Activated CD4-positive, CD25-positive, alpha-beta regulatory T cell (primary cell): ENCODE measurements at regions not wholly inside any gene's neighbourhood (a gene's known extent, or its start where the extent isn't known, plus 50 kb on each side); places are given as distances from the start of the nearest gene placed in this dataset.

Source experiments
- DNase-seq, 4 experiments: peaks; one replicate each; lab custom pipeline; 2025; lab: John Stamatoyannopoulos, UW

GRCh38 chr7:22962775-22963350 lies 51.1 kb downstream of the HYCC1 start:
- DNase-seq = no peak

GRCh38 chr7:22958742-22959141 lies 55.2 kb downstream of the HYCC1 start:
- no peak for DNase-seq

GRCh38 chr7:22954251-22954650 lies 59.7 kb downstream of the HYCC1 start:
- no peak for DNase-seq

- DNase-seq = no peak
Measured at GRCh38 chr7:22952306-22953015, 61.5 kb downstream of the HYCC1 start.

DNA sequence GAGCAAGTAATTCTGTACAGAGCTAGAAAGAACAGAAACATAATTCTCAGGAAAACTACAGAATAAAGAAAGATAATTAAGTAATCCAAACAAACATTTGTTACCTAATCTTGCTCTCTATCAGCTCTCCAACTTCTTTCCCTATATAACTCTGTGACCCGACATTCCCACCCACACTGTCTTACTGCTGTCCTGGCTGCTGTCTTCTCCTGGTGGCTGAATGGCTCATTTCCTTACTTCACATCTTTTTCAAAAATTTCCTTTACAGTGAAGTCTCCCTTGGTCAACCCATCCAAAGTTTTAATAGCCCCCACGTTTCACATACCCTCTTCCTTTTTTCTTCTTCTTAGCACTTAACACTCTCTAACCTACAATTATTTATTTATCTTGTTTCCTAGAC lies 64.0 kb downstream of the HYCC1 start:
- no peak for DNase-seq

- DNase-seq = no peak
Measured at GRCh38 chr7:22949221-22949620, 64.7 kb downstream of the HYCC1 start.

GRCh38 chr7:22948770-22949169 lies 65.2 kb downstream of the HYCC1 start:
- no peak for DNase-seq

- DNase-seq = no peak
Measured at GRCh38 chr7:22945584-22945983, 68.3 kb downstream of the HYCC1 start.

DNA sequence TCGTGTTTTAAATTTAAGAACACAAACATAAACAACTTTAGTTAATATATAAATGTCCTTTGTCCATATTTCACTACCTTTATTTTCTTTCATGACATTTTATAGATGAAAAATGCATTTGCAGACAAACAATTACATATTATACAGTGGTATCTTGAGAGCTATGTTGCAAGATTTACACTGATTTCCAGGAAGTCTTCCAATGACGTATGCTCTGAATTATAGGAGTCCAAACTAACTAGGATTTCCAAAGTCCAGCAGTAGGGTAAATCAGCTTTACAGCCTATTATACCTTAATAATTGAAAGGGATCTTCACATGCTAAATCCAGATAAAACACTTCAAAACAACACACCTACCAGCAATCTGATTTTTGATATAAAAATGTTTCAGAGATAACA lies 69.4 kb downstream of the HYCC1 start:
- DNase-seq = no peak

GRCh38 chr7:22944022-22944421 lies 69.9 kb downstream of the HYCC1 start:
- DNase-seq = no peak

- DNase-seq = no peak
Measured at GRCh38 chr7:22942191-22942590, 71.7 kb downstream of the HYCC1 start.

- no peak for DNase-seq
Measured at GRCh38 chr7:22939842-22940241, 74.1 kb downstream of the HYCC1 start.

- no peak for DNase-seq
Measured at GRCh38 chr7:22937946-22938345, 76.0 kb downstream of the HYCC1 start.

DNA sequence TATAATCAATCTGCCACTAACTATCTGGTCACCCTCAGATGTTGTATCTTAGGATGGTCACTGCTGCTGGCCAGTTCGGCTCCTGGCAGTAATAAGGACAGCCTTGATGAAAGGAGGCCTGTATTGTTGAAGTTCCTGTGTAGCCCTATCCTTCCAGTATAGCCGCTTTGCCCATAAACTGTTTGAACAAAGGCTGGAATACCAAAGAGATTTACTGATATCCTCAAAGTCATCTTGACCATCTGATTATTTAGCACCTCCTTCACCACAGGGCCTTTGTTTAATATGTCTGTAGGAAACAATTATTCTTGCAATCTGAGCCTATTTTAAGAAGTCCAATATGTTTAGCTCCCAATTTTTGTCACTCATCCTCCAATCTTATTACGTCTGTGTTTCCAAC lies 77.7 kb downstream of the HYCC1 start:
- DNase-seq = no peak

DNA sequence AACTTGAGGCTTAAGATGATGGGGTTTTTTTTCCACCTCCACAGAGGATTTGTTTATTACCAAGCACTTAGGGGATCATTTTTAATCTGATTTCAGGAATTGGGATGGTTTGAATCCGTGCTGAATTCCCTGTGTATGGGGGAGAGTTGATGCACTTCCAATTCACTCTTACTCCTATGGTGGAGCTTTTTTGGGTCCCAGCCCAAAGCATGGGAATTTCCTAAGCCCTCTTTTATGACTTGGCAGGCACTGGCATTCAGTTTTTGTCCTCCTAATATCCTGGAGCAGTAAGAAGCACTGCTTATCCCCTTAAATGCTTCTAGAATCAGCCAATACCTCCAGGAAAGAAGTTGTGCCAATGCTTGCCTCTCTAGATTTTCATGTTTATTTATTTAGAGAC lies 78.7 kb downstream of the HYCC1 start:
- DNase-seq = no peak

DNA sequence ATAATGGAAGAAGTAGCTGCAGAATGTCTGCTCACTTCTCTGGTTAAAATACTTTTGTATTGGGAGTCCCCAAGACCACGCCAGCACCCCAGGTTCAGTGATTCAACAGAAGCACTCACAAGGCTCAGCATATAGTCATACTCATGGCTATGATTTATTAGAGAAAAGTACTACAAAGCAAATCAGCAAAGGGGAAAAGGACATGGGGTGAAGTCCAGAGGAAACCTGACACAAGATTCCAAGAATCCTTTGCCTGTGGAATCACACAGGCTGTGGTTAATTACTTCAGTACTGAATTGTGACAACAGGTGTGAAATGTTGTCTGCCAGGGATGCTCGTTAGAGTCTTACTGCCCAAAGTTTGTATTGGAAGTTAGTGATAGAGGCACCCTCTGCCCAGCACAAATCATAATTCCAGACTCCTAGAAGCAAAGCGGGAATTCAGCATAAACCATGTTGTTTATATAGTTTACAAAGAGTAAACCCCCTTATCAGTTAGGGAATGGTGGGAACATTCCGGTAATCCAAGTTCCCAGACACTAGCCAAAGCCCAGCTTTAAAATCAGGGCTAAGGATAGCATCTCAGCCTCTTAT lies 79.4 kb downstream of the HYCC1 start:
- DNase-seq = no peak

- no peak for DNase-seq
Measured at GRCh38 chr7:22934023-22934422, 79.9 kb downstream of the HYCC1 start.

DNA sequence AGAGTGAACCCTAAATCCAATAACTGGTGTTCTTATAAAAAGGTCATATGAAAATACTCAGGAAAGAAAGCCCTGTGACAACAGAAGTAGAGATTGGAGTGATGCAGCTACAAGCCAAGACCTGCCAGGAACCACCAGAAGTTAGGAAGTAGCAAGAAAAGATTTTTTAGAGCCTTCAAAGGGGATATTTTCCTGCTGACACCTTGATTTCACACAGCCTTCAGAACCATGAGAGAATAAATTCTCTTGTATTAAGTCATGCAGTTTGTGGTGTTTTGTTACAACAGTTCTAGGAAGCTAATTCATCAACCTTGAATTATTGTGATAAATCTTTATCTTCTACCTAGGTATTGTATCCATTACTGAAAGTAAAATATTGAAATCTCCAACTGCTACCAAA lies 81.0 kb downstream of the HYCC1 start:
- no peak for DNase-seq

- DNase-seq = no peak
Measured at GRCh38 chr7:22931011-22931410, 82.9 kb downstream of the HYCC1 start.

DNA sequence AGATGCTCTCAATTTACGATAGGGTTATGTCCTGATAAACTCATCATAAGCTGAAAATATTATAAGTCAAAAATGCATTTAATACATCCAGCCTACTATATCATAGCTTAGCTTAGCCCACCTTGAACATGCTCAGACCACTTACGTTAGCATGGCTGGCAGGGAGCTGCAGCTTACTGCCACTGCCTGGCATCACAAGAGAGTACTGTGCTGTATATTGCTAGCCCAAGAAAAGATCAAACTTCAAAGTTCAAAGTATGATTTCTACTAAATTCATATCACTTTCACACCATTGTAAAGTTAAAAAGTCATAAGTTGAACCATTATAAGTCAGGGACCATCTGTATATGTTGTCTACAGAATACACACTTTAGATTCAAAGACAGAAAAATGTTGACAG lies 91.6 kb downstream of the HYCC1 start:
- DNase-seq = no peak

GRCh38 chr7:22921386-22922086 lies 92.4 kb downstream of the HYCC1 start:
- no peak for DNase-seq

GRCh38 chr7:22920672-22921071 lies 93.3 kb downstream of the HYCC1 start:
- no peak for DNase-seq

GRCh38 chr7:22913158-22913557 lies 90.5 kb upstream of the TOMM7 start:
- no peak for DNase-seq
